Stomach (tissue), 4 donors: ENCODE measurements at regions not wholly inside any gene's neighbourhood (a gene's known extent, or its start where the extent isn't known, plus 50 kb on each side); places are given as distances from the start of the nearest gene placed in this dataset.

ENCODE experiments used
- EP300 ChIP-seq: sonication (generic); formaldehyde crosslinking; IDR thresholded peaks from one replicate; pipeline ENCODE4 v1.6.1; 2017; ENCODE audit warnings: antibody characterized with exemption
- POLR2A ChIP-seq, 4 donors: fragments of 450-650 bp; IDR thresholded peaks; one replicate each; pipeline ENCODE4 v1.6.1; 2016; ENCODE audit warnings: antibody characterized with exemption in 4 of 4, control low read depth in 2 of 4, mild to moderate bottlenecking in 1 of 4, moderate library complexity in 1 of 4
- POLR2AphosphoS5 ChIP-seq, 3 donors: sonication (generic); formaldehyde crosslinking; IDR thresholded peaks; one replicate each; pipeline ENCODE4 v1.6.1; 2016; ENCODE audit warnings: antibody characterized with exemption in 3 of 3
- TF ChIP-seq, protein P1 (sequence below), 7 experiments: fragments of 450-650 bp in 4 of 7; fragments of 200-600 bp in 3 of 7; sonication (generic) in 3 of 7; IDR thresholded peaks; one replicate each; pipeline ENCODE4 v1.5.1; 2016 to 2019; ENCODE audit warnings: antibody characterized with exemption in 7 of 7, control low read depth in 2 of 7, mild to moderate bottlenecking in 1 of 7

GRCh38 chr20:55855052-55855451 is 150.3 kb downstream of the CBLN4 start:
- TF ChIP-seq, protein P1, sequence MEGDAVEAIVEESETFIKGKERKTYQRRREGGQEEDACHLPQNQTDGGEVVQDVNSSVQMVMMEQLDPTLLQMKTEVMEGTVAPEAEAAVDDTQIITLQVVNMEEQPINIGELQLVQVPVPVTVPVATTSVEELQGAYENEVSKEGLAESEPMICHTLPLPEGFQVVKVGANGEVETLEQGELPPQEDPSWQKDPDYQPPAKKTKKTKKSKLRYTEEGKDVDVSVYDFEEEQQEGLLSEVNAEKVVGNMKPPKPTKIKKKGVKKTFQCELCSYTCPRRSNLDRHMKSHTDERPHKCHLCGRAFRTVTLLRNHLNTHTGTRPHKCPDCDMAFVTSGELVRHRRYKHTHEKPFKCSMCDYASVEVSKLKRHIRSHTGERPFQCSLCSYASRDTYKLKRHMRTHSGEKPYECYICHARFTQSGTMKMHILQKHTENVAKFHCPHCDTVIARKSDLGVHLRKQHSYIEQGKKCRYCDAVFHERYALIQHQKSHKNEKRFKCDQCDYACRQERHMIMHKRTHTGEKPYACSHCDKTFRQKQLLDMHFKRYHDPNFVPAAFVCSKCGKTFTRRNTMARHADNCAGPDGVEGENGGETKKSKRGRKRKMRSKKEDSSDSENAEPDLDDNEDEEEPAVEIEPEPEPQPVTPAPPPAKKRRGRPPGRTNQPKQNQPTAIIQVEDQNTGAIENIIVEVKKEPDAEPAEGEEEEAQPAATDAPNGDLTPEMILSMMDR (IDR thresholded peaks at IDR 0.05): no peak
- TF ChIP-seq POLR2A (IDR thresholded peaks at IDR 0.05) (no peak), EP300 (no peak), POLR2AphosphoS5 (IDR thresholded peaks at IDR 0.05) (no peak)
